K562 (cell line): ENCODE measurements at regions not wholly inside any gene's neighbourhood (a gene's known extent, or its start where the extent isn't known, plus 50 kb on each side); places are given as distances from the start of the nearest gene placed in this dataset.

ENCODE experiments used
- ATAC-seq: fragments of 200-7000 bp; cut with Tn5 transposase; 3 replicates; pipeline ENCODE4 v1.9.1; 2020; ENCODE audit warnings: moderate library complexity
- BruUV-seq: library from RNA; stranded (reverse); fragments of 400-500 nt; replicated peaks from 2 replicates; lab custom pipeline; 2021; lab: Mats Ljungman, UMichigan
- CTCF ChIA-PET: fragments of 300-600 bp; formaldehyde crosslinking; extraction: SDS; loops from one replicate; lab custom pipeline; 2021; ENCODE audit warnings: low intra/inter-chr PET ratio; lab: Yijun Ruan, JAX
- POLR2A ChIA-PET: fragments of 300-600, 350-650 bp; sonication (Branson Sonifier 250); formaldehyde crosslinking; extraction: SDS; loops from one replicate; lab custom pipeline; 2021; ENCODE audit warnings: antibody characterized with exemption, inconsistent platforms; lab: Yijun Ruan, JAX
- DNase-seq, 4 experiments: peaks; one replicate each; pipeline versions ENCODE4 v3.0.0 to v3.0.0-alpha.2; 2011 to 2018; ENCODE audit warnings: low spot score in 3 of 4, mixed read lengths in 3 of 4; ENCODE audit errors: extremely low read depth in 1 of 4
- FAIRE-seq: peaks from 2 replicates; lab custom pipeline; 2011; peaks lifted over from hg19 to GRCh38; lab: Jason Lieb, UNC
- H2AFZ ChIP-seq: 2 replicates; pipeline ENCODE4 v1.6.0; 2011; ENCODE audit warnings: low read depth, low read length, control low read depth, inconsistent platforms
- H3K27ac ChIP-seq: fragments of 200-600 bp; 3 replicates; pipeline ENCODE4 v1.8.0; 2011; ENCODE audit warnings: low read depth, mild to moderate bottlenecking, control low read depth, inconsistent platforms, low read length, moderate library complexity, mixed read lengths; ENCODE audit errors: extremely low read depth
- H3K27me3 ChIP-seq, 2 experiments: fragments of 300-600 bp in 1 of 2; 2 replicates in 1 of 2; 3 replicates in 1 of 2; pipeline versions ENCODE4 v1.6.0 to v1.8.0; 2011; ENCODE audit warnings: inconsistent platforms in 2 of 2, low read length in 2 of 2, mild to moderate bottlenecking in 1 of 2, mixed read lengths in 1 of 2, moderate library complexity in 1 of 2; ENCODE audit not compliant: control insufficient read depth in 2 of 2, insufficient read depth in 2 of 2
- H3K36me3 ChIP-seq: fragments of 300-600 bp; 3 replicates; pipeline ENCODE4 v1.8.0; 2011; ENCODE audit warnings: mild to moderate bottlenecking, low read length, inconsistent platforms; ENCODE audit not compliant: control insufficient read depth, insufficient read depth
- H3K4me1 ChIP-seq, 2 experiments: fragments of 200-600 bp in 1 of 2; replicated peaks in 1 of 2; 2 replicates in 1 of 2; 3 replicates in 1 of 2; pipeline versions ENCODE4 v1.5.1 to v1.8.0; 2011; ENCODE audit warnings: inconsistent platforms in 2 of 2, low read length in 2 of 2, mild to moderate bottlenecking in 1 of 2, mixed read lengths in 1 of 2, moderate library complexity in 1 of 2; ENCODE audit not compliant: control insufficient read depth in 2 of 2, insufficient read depth in 2 of 2
- H3K4me2 ChIP-seq: 2 replicates; pipeline ENCODE4 v1.6.1; 2011; ENCODE audit warnings: low read length, control low read depth, inconsistent platforms, mixed read lengths; ENCODE audit not compliant: insufficient read depth
- H3K4me3 ChIP-seq: fragments of 200-600 bp; sonication (generic), shearing (Covaris generic); 2 replicates; pipeline ENCODE4 v1.5.1; 2016; ENCODE audit warnings: control low read depth, inconsistent platforms
- H3K79me2 ChIP-seq: fragments of 200-600 bp; 3 replicates; pipeline ENCODE4 v1.8.0; 2011; ENCODE audit warnings: low read length, inconsistent platforms; ENCODE audit not compliant: control insufficient read depth, insufficient read depth
- H3K9ac ChIP-seq, 2 experiments: 2 replicates each; pipeline versions ENCODE4 v1.6.0 to v1.6.1; 2011; ENCODE audit warnings: low read depth in 2 of 2, low read length in 2 of 2, control low read depth in 1 of 2, inconsistent platforms in 1 of 2, mild to moderate bottlenecking in 1 of 2, mixed read lengths in 1 of 2; ENCODE audit not compliant: insufficient read depth in 1 of 2
- H3K9me1 ChIP-seq: one replicate; pipeline ENCODE4 v1.6.0; 2011; ENCODE audit warnings: inconsistent platforms, mild to moderate bottlenecking, low read length, moderate library complexity; ENCODE audit not compliant: control insufficient read depth, insufficient read depth
- H3K9me3 ChIP-seq: replicated peaks from 2 replicates; pipeline ENCODE4 v1.5.1; 2011; ENCODE audit warnings: low read depth, low read length, inconsistent platforms; ENCODE audit not compliant: control insufficient read depth, insufficient read depth
- H4K20me1 ChIP-seq: replicated peaks from 2 replicates; pipeline ENCODE4 v1.6.1; 2011; ENCODE audit warnings: low read length, inconsistent platforms, mixed read lengths; ENCODE audit not compliant: control insufficient read depth, insufficient read depth
- ARID1B ChIP-seq: fragments of 450-650 bp; IDR thresholded peaks from 2 replicates; pipeline ENCODE4 v1.6.1; 2016; ENCODE audit warnings: antibody characterized with exemption, mild to moderate bottlenecking, inconsistent platforms
- CTCF ChIP-seq, 3 experiments: IDR thresholded peaks in 2 of 3; conservative IDR thresholded peaks in 1 of 3; 2 replicates each; pipeline ENCODE4 v1.5.1; 2011 to 2012; ENCODE audit warnings: low read length in 3 of 3, mild to moderate bottlenecking in 3 of 3, control low read depth in 2 of 3, improper control_type of control experiment in 1 of 3, inconsistent platforms in 1 of 3, low read depth in 1 of 3, mixed read lengths in 1 of 3, moderate library complexity in 1 of 3; ENCODE audit not compliant: insufficient read depth in 2 of 3
- FOXJ2 ChIP-seq: fragments of 200-800 bp; sonication (Bioruptor generic); IDR thresholded peaks from 2 replicates; pipeline ENCODE4 v1.6.1; 2016; ENCODE audit warnings: missing genetic modification characterization, missing compliant biosample characterization
- NBN ChIP-seq: fragments of 450-650 bp; IDR thresholded peaks from 2 replicates; pipeline ENCODE4 v1.6.1; 2016; ENCODE audit warnings: low read depth, mild to moderate bottlenecking
- NRF1 ChIP-seq, 2 experiments: fragments of 450-650 bp; IDR thresholded peaks in 1 of 2; conservative IDR thresholded peaks in 1 of 2; 2 replicates each; pipeline ENCODE4 v1.6.1; 2014; ENCODE audit warnings: mild to moderate bottlenecking in 2 of 2
- TFAP4 ChIP-seq: sonication (generic); formaldehyde crosslinking; IDR thresholded peaks from 2 replicates; pipeline ENCODE4 v1.8.0; 2022; ENCODE audit warnings: missing genetic modification reagents, mild to moderate bottlenecking, moderate library complexity, borderline replicate concordance
- WGBS: fragments of 100-300 bp; shearing (Covaris generic); methylation state at CpG from one replicate; pipeline ENCODE4 v1.1.6; 2016; ENCODE audit warnings: low coverage, mixed read lengths; ENCODE audit not compliant: insufficient coverage; ENCODE audit errors: missing lambda C conversion rate; 5-methylcytosine and 5-hydroxymethylcytosine counted together
- in situ Hi-C: fragments of 300-500 bp; cut with MboI; formaldehyde crosslinking; loops from 4 replicates; pipeline ENCODE4 v1.15.0; 2018; ENCODE audit warnings: inconsistent platforms, mixed read lengths
- intact Hi-C: fragments of 100-400 bp; cut with micrococcal nuclease; formaldehyde crosslinking; loops from 2 replicates; pipeline ENCODE4 v1.14.2; 2022
- TF ChIP-seq, protein P1 (sequence below), 2 experiments: fragments of 450-650 bp; formaldehyde crosslinking in 1 of 2; IDR thresholded peaks; 2 replicates each; pipeline versions ENCODE4 v1.4.0 to v1.6.1; 2014 to 2020; ENCODE audit warnings: mild to moderate bottlenecking in 2 of 2, borderline replicate concordance in 1 of 2, low read depth in 1 of 2
- TF ChIP-seq, protein P2 (sequence below), 2 experiments: IDR thresholded peaks; 2 replicates each; pipeline ENCODE4 v1.6.1; 2011; ENCODE audit warnings: borderline replicate concordance in 1 of 2, control low read depth in 1 of 2, low read depth in 1 of 2, low read length in 1 of 2, mild to moderate bottlenecking in 1 of 2, mixed read lengths in 1 of 2, moderate library complexity in 1 of 2; ENCODE audit not compliant: insufficient read depth in 1 of 2, insufficient read length in 1 of 2, poor library complexity in 1 of 2, severe bottlenecking in 1 of 2; ENCODE audit errors: extremely low read depth in 1 of 2

- ChIA-PET CTCF (no interaction called here), POLR2A (interaction anchor here (0.6 to 0.7 kb wide), 2 partner anchors 10 to 23 kb away, joined by 3 to 4 read pairs; no protein-coding TSS in a partner anchor)
- Histone ChIP-seq H3K27ac (no peak overlapping the region), H3K36me3 (no peaks in the 10 kb centered on the region), H3K9ac (no peak overlapping the region; a peak in 1 of 4 replicates), H3K9me3 (no peaks in the 10 kb centered on the region), H3K9me1 (no peaks in the 10 kb centered on the region), H3K27me3 (no peaks in the 10 kb centered on the region), H2AFZ (no peak overlapping the region), H4K20me1 (no peaks in the 10 kb centered on the region), H3K4me2 (no peak overlapping the region), H3K4me1 (peaks cover 0 to 4% of the 10 kb centered on the region in 2 experiments; a peak in 1 of 5 replicates), H3K4me3 (no peak overlapping the region), H3K79me2 (no peaks in the 10 kb centered on the region)
- WGBS, result under 1% methylated on average over 26 of the region's 27 CpGs
- in situ Hi-C loops, result no loop called here
- FAIRE-seq, result peak; percentile 65
- DNase-seq, result peak; percentile 53 to 63 (median 59)
- no TSS peak for BruUV-seq
- intact Hi-C loops, result loop anchor here (2.0 to 10.0 kb wide), 4 partner anchors 61 to 439 kb away; no protein-coding TSS in a partner anchor
- peak; percentile 100 for ATAC-seq
- no peak for TF ChIP-seq NBN
- TF ChIP-seq, protein P1, sequence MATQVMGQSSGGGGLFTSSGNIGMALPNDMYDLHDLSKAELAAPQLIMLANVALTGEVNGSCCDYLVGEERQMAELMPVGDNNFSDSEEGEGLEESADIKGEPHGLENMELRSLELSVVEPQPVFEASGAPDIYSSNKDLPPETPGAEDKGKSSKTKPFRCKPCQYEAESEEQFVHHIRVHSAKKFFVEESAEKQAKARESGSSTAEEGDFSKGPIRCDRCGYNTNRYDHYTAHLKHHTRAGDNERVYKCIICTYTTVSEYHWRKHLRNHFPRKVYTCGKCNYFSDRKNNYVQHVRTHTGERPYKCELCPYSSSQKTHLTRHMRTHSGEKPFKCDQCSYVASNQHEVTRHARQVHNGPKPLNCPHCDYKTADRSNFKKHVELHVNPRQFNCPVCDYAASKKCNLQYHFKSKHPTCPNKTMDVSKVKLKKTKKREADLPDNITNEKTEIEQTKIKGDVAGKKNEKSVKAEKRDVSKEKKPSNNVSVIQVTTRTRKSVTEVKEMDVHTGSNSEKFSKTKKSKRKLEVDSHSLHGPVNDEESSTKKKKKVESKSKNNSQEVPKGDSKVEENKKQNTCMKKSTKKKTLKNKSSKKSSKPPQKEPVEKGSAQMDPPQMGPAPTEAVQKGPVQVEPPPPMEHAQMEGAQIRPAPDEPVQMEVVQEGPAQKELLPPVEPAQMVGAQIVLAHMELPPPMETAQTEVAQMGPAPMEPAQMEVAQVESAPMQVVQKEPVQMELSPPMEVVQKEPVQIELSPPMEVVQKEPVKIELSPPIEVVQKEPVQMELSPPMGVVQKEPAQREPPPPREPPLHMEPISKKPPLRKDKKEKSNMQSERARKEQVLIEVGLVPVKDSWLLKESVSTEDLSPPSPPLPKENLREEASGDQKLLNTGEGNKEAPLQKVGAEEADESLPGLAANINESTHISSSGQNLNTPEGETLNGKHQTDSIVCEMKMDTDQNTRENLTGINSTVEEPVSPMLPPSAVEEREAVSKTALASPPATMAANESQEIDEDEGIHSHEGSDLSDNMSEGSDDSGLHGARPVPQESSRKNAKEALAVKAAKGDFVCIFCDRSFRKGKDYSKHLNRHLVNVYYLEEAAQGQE (IDR thresholded peaks at IDR 0.05; ENCODE audit: borderline replicate concordance), result peak; percentile 36; the same call in 1 of the 2 replicates
- TF ChIP-seq, protein P1 (CRISPR knock-in tag; IDR thresholded peaks at IDR 0.05; ENCODE audit: low read depth), result no peak
- TF ChIP-seq CTCF (IDR thresholded peaks at IDR 0.05 in 2 of 3, conservative IDR thresholded peaks at IDR 0.05 in 1 of 3; ENCODE audit: insufficient read depth in 2 of 3, low read depth in 1 of 3, low read length in 3 of 3), result peak; percentile 77 to 81 (median 81)
- peak; percentile 57; the same call in 1 of the 2 replicates for TF ChIP-seq TFAP4 (CRISPR knock-in tag)
- no peak for TF ChIP-seq FOXJ2
- peak; percentile 56 to 63 for TF ChIP-seq NRF1 (conservative IDR thresholded peaks at IDR 0.05 in 1 of 2, IDR thresholded peaks at IDR 0.05 in 1 of 2)
- TF ChIP-seq, protein P2, sequence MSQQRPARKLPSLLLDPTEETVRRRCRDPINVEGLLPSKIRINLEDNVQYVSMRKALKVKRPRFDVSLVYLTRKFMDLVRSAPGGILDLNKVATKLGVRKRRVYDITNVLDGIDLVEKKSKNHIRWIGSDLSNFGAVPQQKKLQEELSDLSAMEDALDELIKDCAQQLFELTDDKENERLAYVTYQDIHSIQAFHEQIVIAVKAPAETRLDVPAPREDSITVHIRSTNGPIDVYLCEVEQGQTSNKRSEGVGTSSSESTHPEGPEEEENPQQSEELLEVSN (IDR thresholded peaks at IDR 0.05; ENCODE audit: borderline replicate concordance in 1 of 2, extremely low read depth in 1 of 2, insufficient read depth in 1 of 2, insufficient read length in 1 of 2, low read depth in 1 of 2, low read length in 1 of 2, poor library complexity in 1 of 2, severe bottlenecking in 1 of 2), result peak in 1 of 2 experiments; percentile 42
- no peak for TF ChIP-seq ARID1B
Observed at GRCh38 chr7:31192986-31193385, 140.9 kb downstream of the ADCYAP1R1 start.
